HepG2 (cell line): ENCODE measurements at regions not wholly inside any gene's neighbourhood (a gene's known extent, or its start where the extent isn't known, plus 50 kb on each side); places are given as distances from the start of the nearest gene placed in this dataset.

Experiments used
- ATAC-seq: fragments of 200-7000 bp; cut with Tn5 transposase; 3 replicates; pipeline ENCODE4 v1.9.1; 2020; ENCODE audit warnings: mild to moderate bottlenecking, moderate library complexity
- BruUV-seq: library from RNA; stranded (reverse); fragments of 400-500 nt; replicated peaks from 2 replicates; lab custom pipeline; 2021; lab: Mats Ljungman, UMichigan
- CTCF ChIA-PET: fragments of 300-600 bp; formaldehyde crosslinking; extraction: SDS; loops from one replicate; lab custom pipeline; 2021; ENCODE audit warnings: low total read pairs, inconsistent platforms, low intra/inter-chr PET ratio; lab: Yijun Ruan, JAX
- POLR2A ChIA-PET: fragments of 350-600 bp; sonication (Branson Sonifier 250); formaldehyde crosslinking; loops from one replicate; lab custom pipeline; 2020; ENCODE audit warnings: antibody characterized with exemption, inconsistent platforms; lab: Yijun Ruan, JAX
- DNase-seq: peaks from one replicate; pipeline ENCODE4 v3.0.0-alpha.2; 2015; ENCODE audit warnings: low spot score
- FAIRE-seq: peaks from 3 replicates; lab custom pipeline; 2011; peaks lifted over from hg19 to GRCh38; lab: Jason Lieb, UNC
- H2AFZ ChIP-seq: one replicate; pipeline ENCODE4 v1.6.1; 2011; ENCODE audit warnings: low read length, inconsistent platforms
- H3K27ac ChIP-seq: fragments of 300-600 bp; 3 replicates; pipeline ENCODE4 v1.8.0; 2011; ENCODE audit warnings: mixed run types, mild to moderate bottlenecking, mixed read lengths, low read length, inconsistent platforms; ENCODE audit not compliant: insufficient read depth; ENCODE audit errors: extremely low read length
- H3K27me3 ChIP-seq, 2 experiments: fragments of 200-600 bp in 1 of 2; 2 replicates in 1 of 2; 3 replicates in 1 of 2; pipeline versions ENCODE4 v1.6.0 to v1.8.0; 2011; ENCODE audit warnings: low read length in 2 of 2, mild to moderate bottlenecking in 2 of 2, moderate library complexity in 2 of 2, inconsistent platforms in 1 of 2; ENCODE audit not compliant: insufficient read depth in 2 of 2, control insufficient read depth in 1 of 2
- H3K36me3 ChIP-seq, 2 experiments: fragments of 200-600 bp in 1 of 2; replicated peaks in 1 of 2; 2 replicates in 1 of 2; 3 replicates in 1 of 2; pipeline versions ENCODE4 v1.5.1 to v1.8.0; 2011; ENCODE audit warnings: low read length in 2 of 2, inconsistent platforms in 1 of 2; ENCODE audit not compliant: insufficient read depth in 2 of 2, control insufficient read depth in 1 of 2
- H3K4me1 ChIP-seq: 2 replicates; pipeline ENCODE4 v1.5.1; 2012; ENCODE audit warnings: low read length, inconsistent platforms; ENCODE audit not compliant: insufficient read depth
- H3K4me2 ChIP-seq: 2 replicates; pipeline ENCODE4 v1.6.0; 2011; ENCODE audit warnings: low read depth, low read length, inconsistent platforms
- H3K4me3 ChIP-seq, 3 experiments: fragments of 200-600 bp in 1 of 3; sonication (generic), shearing (Covaris generic) in 1 of 3; replicated peaks in 1 of 3; 2 replicates each; pipeline ENCODE4 v1.5.1; 2011 to 2016; ENCODE audit warnings: low read length in 3 of 3, inconsistent platforms in 2 of 3, low read depth in 2 of 3, mild to moderate bottlenecking in 2 of 3, control low read depth in 1 of 3, mixed read lengths in 1 of 3; ENCODE audit not compliant: insufficient read depth in 1 of 3
- H3K79me2 ChIP-seq: one replicate; pipeline ENCODE4 v1.6.1; 2011; ENCODE audit warnings: low read length, inconsistent platforms; ENCODE audit not compliant: insufficient read depth
- H3K9ac ChIP-seq: 2 replicates; pipeline ENCODE4 v1.6.0; 2011; ENCODE audit warnings: mild to moderate bottlenecking, low read depth, low read length, inconsistent platforms; ENCODE audit not compliant: insufficient read depth
- H3K9me3 ChIP-seq: 2 replicates; pipeline ENCODE4 v1.5.1; 2012; ENCODE audit warnings: mild to moderate bottlenecking, low read length
- H4K20me1 ChIP-seq: 2 replicates; pipeline ENCODE4 v1.6.0; 2011; ENCODE audit warnings: inconsistent platforms, mild to moderate bottlenecking, low read length, moderate library complexity; ENCODE audit not compliant: insufficient read depth
- AKAP8 ChIP-seq: sonication (generic); formaldehyde crosslinking; IDR thresholded peaks from 2 replicates; pipeline ENCODE4 v1.5.1; 2020; ENCODE audit warnings: mild to moderate bottlenecking, missing genetic modification reagents
- ASH2L ChIP-seq: fragments of 300-600, 200-600 bp; sonication (generic); IDR thresholded peaks from 2 replicates; pipeline ENCODE4 v1.7.0; 2017; ENCODE audit warnings: low read depth, mild to moderate bottlenecking, moderate library complexity, mixed read lengths, low read length; ENCODE audit not compliant: insufficient read length
- ATF7 ChIP-seq, 2 experiments: fragments of 450-650 bp in 1 of 2; sonication (generic) in 1 of 2; formaldehyde crosslinking in 1 of 2; IDR thresholded peaks; 2 replicates each; pipeline versions ENCODE4 v1.4.0 to v1.6.1; 2016 to 2020; ENCODE audit warnings: antibody characterized with exemption in 1 of 2, mild to moderate bottlenecking in 1 of 2, missing genetic modification reagents in 1 of 2
- CREB1 ChIP-seq, 2 experiments: fragments of 450-650 bp in 1 of 2; IDR thresholded peaks; 2 replicates each; pipeline ENCODE4 v1.6.1; 2016 to 2017; ENCODE audit warnings: control low read depth in 1 of 2, mild to moderate bottlenecking in 1 of 2, missing compliant biosample characterization in 1 of 2, missing genetic modification characterization in 1 of 2
- JUN ChIP-seq: sonication (generic); formaldehyde crosslinking; IDR thresholded peaks from 2 replicates; pipeline ENCODE4 v1.4.0; 2020; ENCODE audit warnings: mild to moderate bottlenecking, missing genetic modification reagents
- NRL ChIP-seq: sonication (generic); formaldehyde crosslinking; IDR thresholded peaks from 2 replicates; pipeline ENCODE4 v1.5.0; 2020; ENCODE audit warnings: missing genetic modification reagents, mild to moderate bottlenecking, moderate library complexity, borderline replicate concordance
- SP5 ChIP-seq: IDR thresholded peaks from 2 replicates; pipeline ENCODE4 v1.6.1; 2016; ENCODE audit warnings: low read depth, borderline replicate concordance
- ZFP62 ChIP-seq: sonication (generic); formaldehyde crosslinking; IDR thresholded peaks from 2 replicates; pipeline ENCODE4 v1.4.0; 2020; ENCODE audit warnings: missing genetic modification reagents
- ZNF546 ChIP-seq: sonication (generic); formaldehyde crosslinking; conservative IDR thresholded peaks from 2 replicates; pipeline ENCODE4 v1.8.1; 2023; ENCODE audit warnings: mild to moderate bottlenecking, missing genetic modification reagents
- WGBS: methylation state at CpG from one replicate; pipeline ENCODE4 v1.1.6; 2017; ENCODE audit warnings: low lambda C conversion rate; 5-methylcytosine and 5-hydroxymethylcytosine counted together
- in situ Hi-C: cut with HindIII; loops from 2 replicates; pipeline ENCODE4 v1.10.0; 2017; ENCODE audit warnings: low pct_unique_long_range_greater_than_20kb; ENCODE audit not compliant: extremely low pct_ligation_motif_present
- intact Hi-C: fragments of 100-400 bp; cut with micrococcal nuclease; formaldehyde crosslinking; loops from one replicate; pipeline ENCODE4 v1.10.0; 2022; ENCODE audit not compliant: unreplicated experiment
- TF ChIP-seq, protein P1 (sequence below), 2 experiments: fragments of 450-650 bp in 1 of 2; sonication (generic) in 1 of 2; formaldehyde crosslinking; IDR thresholded peaks; 2 replicates each; pipeline versions ENCODE4 v1.5.0 to v1.8.0; 2020 to 2022; ENCODE audit warnings: mild to moderate bottlenecking in 1 of 2, missing genetic modification reagents in 1 of 2
- TF ChIP-seq, protein P2 (sequence below): sonication (generic); formaldehyde crosslinking; IDR thresholded peaks from 2 replicates; pipeline ENCODE4 v1.4.0; 2020; ENCODE audit warnings: missing genetic modification reagents, borderline replicate concordance

DNA sequence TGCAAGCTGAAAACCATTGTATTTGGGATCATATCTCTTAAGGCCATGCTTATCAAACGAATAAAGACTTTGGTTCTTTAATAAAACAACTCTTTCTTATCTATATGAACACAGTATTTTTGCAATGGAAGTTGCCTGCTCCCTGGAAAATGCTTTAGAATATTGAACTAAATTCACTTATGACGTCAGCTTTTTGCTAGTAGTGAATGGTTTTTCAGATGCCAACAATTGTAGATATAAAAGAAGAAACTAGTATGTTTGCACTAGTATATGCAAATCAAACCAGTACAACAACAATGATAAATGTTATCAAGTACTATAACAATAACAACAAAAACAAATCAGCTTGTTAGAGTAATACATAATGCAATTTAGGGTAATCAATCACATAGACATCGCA is 1462.9 kb downstream of the SUCLG1 start:
- CTCF ChIA-PET = no interaction called here
- H3K27ac ChIP-seq = no peak overlapping the region
- DNase-seq = no peak
- H2AFZ ChIP-seq = no peak overlapping the region
- no peak overlapping the region for H3K4me2 ChIP-seq
- H3K4me1 ChIP-seq = no peaks in the 10 kb centered on the region
- no peak overlapping the region for H3K9ac ChIP-seq
- ATAC-seq = no peak
- in situ Hi-C loops (no loop called here), intact Hi-C loops (no loop called here)
- no TSS peak for BruUV-seq
- peaks cover 46% of the 10 kb centered on the region for H3K9me3 ChIP-seq
- H4K20me1 ChIP-seq = no peaks in the 10 kb centered on the region
- no peaks in the 10 kb centered on the region for H3K27me3 ChIP-seq
- TF ChIP-seq CREB1 (IDR thresholded peaks at IDR 0.05) (peak; percentile 71; the same call in 1 of the 2 replicates), CREB1 (CRISPR knock-in tag; IDR thresholded peaks at IDR 0.05) (no peak), AKAP8 (CRISPR knock-in tag) (no peak), ATF7 (IDR thresholded peaks at IDR 0.05) (peak; percentile 58; the same call in 1 of the 2 replicates), ATF7 (CRISPR knock-in tag; IDR thresholded peaks at IDR 0.05) (no peak)
- TF ChIP-seq, protein P1, sequence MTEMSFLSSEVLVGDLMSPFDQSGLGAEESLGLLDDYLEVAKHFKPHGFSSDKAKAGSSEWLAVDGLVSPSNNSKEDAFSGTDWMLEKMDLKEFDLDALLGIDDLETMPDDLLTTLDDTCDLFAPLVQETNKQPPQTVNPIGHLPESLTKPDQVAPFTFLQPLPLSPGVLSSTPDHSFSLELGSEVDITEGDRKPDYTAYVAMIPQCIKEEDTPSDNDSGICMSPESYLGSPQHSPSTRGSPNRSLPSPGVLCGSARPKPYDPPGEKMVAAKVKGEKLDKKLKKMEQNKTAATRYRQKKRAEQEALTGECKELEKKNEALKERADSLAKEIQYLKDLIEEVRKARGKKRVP (CRISPR knock-in tag; IDR thresholded peaks at IDR 0.05) = no peak
- WGBS = under 1% methylated on average over 3 of the region's 3 CpGs
- no peak for FAIRE-seq
- H3K79me2 ChIP-seq = no peaks in the 10 kb centered on the region
- POLR2A ChIA-PET = no interaction called here
- H3K4me3 ChIP-seq = no peak overlapping the region
- no peaks in the 10 kb centered on the region for H3K36me3 ChIP-seq

DNA sequence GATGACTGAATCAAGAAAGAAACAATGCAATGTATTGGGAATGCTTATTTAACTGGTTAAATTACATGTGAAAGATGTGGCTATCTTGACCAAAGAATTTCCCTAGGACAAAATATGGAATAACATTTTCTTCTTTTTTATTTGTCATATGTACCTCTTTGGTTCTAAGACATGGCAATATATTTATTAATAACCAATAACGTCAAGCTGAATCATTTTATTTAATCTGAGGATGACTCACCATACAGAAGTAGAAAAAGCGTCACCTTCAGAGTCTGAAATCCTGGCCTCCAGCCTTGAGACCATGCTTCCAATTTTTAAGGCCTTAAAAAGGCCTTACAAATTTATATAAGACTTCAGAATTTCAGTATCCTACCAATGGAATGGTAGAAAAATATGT is 1464.9 kb downstream of the SUCLG1 start:
- 1% methylated on average over 2 of the region's 2 CpGs for WGBS
- no TSS peak for BruUV-seq
- Histone ChIP-seq H3K4me1 (no peaks in the 10 kb centered on the region), H3K27ac (no peak overlapping the region), H3K9ac (no peak overlapping the region), H3K4me3 (no peak overlapping the region), H4K20me1 (no peaks in the 10 kb centered on the region), H3K79me2 (no peaks in the 10 kb centered on the region), H3K9me3 (peaks cover 41% of the 10 kb centered on the region), H3K36me3 (no peaks in the 10 kb centered on the region), H2AFZ (no peak overlapping the region), H3K27me3 (no peaks in the 10 kb centered on the region), H3K4me2 (no peak overlapping the region)
- no peak for ATAC-seq
- DNase-seq = no peak
- ChIA-PET POLR2A (no interaction called here), CTCF (no interaction called here)
- intact Hi-C loops (no loop called here), in situ Hi-C loops (no loop called here)
- no peak for FAIRE-seq
- TF ChIP-seq JUN (CRISPR knock-in tag) (no peak), ZFP62 (CRISPR knock-in tag) (no peak), SP5 (no peak), ASH2L (no peak), NRL (CRISPR knock-in tag) (no peak), ZNF546 (CRISPR knock-in tag) (no peak)
- TF ChIP-seq, protein P2, sequence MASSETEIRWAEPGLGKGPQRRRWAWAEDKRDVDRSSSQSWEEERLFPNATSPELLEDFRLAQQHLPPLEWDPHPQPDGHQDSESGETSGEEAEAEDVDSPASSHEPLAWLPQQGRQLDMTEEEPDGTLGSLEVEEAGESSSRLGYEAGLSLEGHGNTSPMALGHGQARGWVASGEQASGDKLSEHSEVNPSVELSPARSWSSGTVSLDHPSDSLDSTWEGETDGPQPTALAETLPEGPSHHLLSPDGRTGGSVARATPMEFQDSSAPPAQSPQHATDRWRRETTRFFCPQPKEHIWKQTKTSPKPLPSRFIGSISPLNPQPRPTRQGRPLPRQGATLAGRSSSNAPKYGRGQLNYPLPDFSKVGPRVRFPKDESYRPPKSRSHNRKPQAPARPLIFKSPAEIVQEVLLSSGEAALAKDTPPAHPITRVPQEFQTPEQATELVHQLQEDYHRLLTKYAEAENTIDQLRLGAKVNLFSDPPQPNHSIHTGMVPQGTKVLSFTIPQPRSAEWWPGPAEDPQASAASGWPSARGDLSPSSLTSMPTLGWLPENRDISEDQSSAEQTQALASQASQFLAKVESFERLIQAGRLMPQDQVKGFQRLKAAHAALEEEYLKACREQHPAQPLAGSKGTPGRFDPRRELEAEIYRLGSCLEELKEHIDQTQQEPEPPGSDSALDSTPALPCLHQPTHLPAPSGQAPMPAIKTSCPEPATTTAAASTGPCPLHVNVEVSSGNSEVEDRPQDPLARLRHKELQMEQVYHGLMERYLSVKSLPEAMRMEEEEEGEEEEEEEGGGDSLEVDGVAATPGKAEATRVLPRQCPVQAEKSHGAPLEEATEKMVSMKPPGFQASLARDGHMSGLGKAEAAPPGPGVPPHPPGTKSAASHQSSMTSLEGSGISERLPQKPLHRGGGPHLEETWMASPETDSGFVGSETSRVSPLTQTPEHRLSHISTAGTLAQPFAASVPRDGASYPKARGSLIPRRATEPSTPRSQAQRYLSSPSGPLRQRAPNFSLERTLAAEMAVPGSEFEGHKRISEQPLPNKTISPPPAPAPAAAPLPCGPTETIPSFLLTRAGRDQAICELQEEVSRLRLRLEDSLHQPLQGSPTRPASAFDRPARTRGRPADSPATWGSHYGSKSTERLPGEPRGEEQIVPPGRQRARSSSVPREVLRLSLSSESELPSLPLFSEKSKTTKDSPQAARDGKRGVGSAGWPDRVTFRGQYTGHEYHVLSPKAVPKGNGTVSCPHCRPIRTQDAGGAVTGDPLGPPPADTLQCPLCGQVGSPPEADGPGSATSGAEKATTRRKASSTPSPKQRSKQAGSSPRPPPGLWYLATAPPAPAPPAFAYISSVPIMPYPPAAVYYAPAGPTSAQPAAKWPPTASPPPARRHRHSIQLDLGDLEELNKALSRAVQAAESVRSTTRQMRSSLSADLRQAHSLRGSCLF = no peak
